ENCODE measurements at regions not wholly inside any gene's neighbourhood (a gene's known extent, or its start where the extent isn't known, plus 50 kb on each side); places are given as distances from the start of the nearest gene placed in this dataset.

DNA sequence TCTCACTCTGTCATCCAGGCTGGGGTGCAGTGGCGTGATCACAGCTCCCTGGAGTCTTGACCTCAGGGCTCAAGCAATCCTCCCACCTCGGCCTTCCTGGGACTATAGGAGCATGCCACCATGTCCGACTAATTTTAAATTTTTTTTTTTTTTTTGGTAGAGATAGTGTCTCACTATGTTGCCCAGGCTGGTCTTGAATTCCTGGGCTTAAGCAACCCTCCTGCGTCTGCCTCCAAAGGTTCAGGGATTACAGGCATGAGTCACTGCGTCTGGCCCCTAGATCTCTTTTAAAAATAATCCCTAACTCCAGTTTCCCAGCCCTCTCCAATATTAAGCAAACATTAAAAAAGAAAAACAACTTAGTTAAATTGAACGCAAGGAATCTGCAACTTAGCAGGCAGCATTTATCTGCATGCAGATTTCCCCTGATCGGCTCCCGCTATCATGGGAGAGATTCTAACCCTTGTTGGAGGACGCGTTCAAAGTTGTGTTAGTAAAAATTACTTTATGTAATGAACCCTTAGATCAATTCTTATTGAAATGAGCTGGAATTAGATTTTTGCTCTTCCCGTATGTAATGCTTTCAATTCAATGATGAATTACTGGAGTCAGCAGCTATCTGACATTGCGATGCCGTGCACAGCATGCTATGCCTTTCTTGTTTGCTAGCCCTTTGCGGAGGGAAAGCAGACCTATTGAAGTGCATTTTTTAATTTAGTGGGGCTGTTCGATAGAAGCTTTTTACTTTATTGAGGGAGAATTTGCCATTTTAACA is 171.7 kb downstream of the HAPSTR1 start:
- TF ChIP-seq, protein P1, sequence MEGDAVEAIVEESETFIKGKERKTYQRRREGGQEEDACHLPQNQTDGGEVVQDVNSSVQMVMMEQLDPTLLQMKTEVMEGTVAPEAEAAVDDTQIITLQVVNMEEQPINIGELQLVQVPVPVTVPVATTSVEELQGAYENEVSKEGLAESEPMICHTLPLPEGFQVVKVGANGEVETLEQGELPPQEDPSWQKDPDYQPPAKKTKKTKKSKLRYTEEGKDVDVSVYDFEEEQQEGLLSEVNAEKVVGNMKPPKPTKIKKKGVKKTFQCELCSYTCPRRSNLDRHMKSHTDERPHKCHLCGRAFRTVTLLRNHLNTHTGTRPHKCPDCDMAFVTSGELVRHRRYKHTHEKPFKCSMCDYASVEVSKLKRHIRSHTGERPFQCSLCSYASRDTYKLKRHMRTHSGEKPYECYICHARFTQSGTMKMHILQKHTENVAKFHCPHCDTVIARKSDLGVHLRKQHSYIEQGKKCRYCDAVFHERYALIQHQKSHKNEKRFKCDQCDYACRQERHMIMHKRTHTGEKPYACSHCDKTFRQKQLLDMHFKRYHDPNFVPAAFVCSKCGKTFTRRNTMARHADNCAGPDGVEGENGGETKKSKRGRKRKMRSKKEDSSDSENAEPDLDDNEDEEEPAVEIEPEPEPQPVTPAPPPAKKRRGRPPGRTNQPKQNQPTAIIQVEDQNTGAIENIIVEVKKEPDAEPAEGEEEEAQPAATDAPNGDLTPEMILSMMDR (IDR thresholded peaks at IDR 0.05), result no peak
- no peak for TF ChIP-seq POLR2A (IDR thresholded peaks at IDR 0.05)

Data from thyroid gland (tissue), 4 donors.